GM06990 (cell line): ENCODE measurements at regions not wholly inside any gene's neighbourhood (a gene's known extent, or its start where the extent isn't known, plus 50 kb on each side); places are given as distances from the start of the nearest gene placed in this dataset.

Source experiments
- DNase-seq: peaks from one replicate; pipeline ENCODE4 v3.0.0-alpha.2; 2011; ENCODE audit not compliant: insufficient read length; ENCODE audit errors: extremely low read depth
- H3K27me3 ChIP-seq: replicated peaks from 2 replicates; pipeline ENCODE4 v1.6.0; 2011; ENCODE audit warnings: low read length; ENCODE audit not compliant: control insufficient read depth, insufficient read depth
- H3K36me3 ChIP-seq: 2 replicates; pipeline ENCODE4 v1.5.1; 2011; ENCODE audit warnings: low read length; ENCODE audit not compliant: control insufficient read depth, insufficient read depth
- H3K4me3 ChIP-seq: replicated peaks from 2 replicates; pipeline ENCODE4 v1.5.1; 2011; ENCODE audit warnings: low read depth, mild to moderate bottlenecking, control low read depth, low read length
- CTCF ChIP-seq: IDR thresholded peaks from 2 replicates; pipeline ENCODE4 v1.5.1; 2011; ENCODE audit warnings: low read length, control low read depth, mild to moderate bottlenecking, inconsistent platforms; ENCODE audit not compliant: insufficient read depth, poor library complexity, severe bottlenecking

GRCh38 chr15:98216166-98216565 lies 255.7 kb downstream of the ARRDC4 start:
- H3K36me3 ChIP-seq = no peaks in the 10 kb centered on the region
- H3K4me3 ChIP-seq = no peak overlapping the region
- TF ChIP-seq CTCF = no peak
- no peak for DNase-seq
- H3K27me3 ChIP-seq = no peaks in the 10 kb centered on the region

GRCh38 chr15:98217356-98217755 lies 256.9 kb downstream of the ARRDC4 start:
- TF ChIP-seq CTCF = no peak
- Histone ChIP-seq H3K36me3 (no peaks in the 10 kb centered on the region), H3K4me3 (no peak overlapping the region), H3K27me3 (no peaks in the 10 kb centered on the region)
- DNase-seq = no peak

- no peaks in the 10 kb centered on the region for H3K36me3 ChIP-seq
- H3K27me3 ChIP-seq = no peaks in the 10 kb centered on the region
- no peak for DNase-seq
- H3K4me3 ChIP-seq = no peak overlapping the region
- TF ChIP-seq CTCF = no peak
These were observed 260.6 kb downstream of the ARRDC4 start for GRCh38 chr15:98221144-98221543.

GRCh38 chr15:98221577-98221976 lies 261.1 kb downstream of the ARRDC4 start:
- H3K27me3 ChIP-seq = no peaks in the 10 kb centered on the region
- DNase-seq = no peak
- H3K4me3 ChIP-seq = no peak overlapping the region
- H3K36me3 ChIP-seq = no peaks in the 10 kb centered on the region
- no peak for TF ChIP-seq CTCF

- DNase-seq = no peak
- Histone ChIP-seq H3K27me3 (no peaks in the 10 kb centered on the region), H3K4me3 (no peak overlapping the region), H3K36me3 (no peaks in the 10 kb centered on the region)
- no peak for TF ChIP-seq CTCF
These were observed 265.6 kb downstream of the ARRDC4 start for GRCh38 chr15:98226149-98226548.

GRCh38 chr15:98226578-98226977 lies 266.1 kb downstream of the ARRDC4 start:
- Histone ChIP-seq H3K4me3 (no peak overlapping the region), H3K36me3 (no peaks in the 10 kb centered on the region), H3K27me3 (no peaks in the 10 kb centered on the region)
- DNase-seq = no peak
- TF ChIP-seq CTCF = no peak
